GM12878 (cell line): ENCODE measurements at regions not wholly inside any gene's neighbourhood (a gene's known extent, or its start where the extent isn't known, plus 50 kb on each side); places are given as distances from the start of the nearest gene placed in this dataset.

Source experiments
- ATAC-seq: fragments of 200-7000 bp; cut with Tn5 transposase; 3 replicates; pipeline ENCODE4 v1.9.1; 2020; ENCODE audit warnings: mild to moderate bottlenecking, moderate library complexity
- BruUV-seq: library from RNA; stranded (reverse); fragments of 400-500 nt; replicated peaks from 2 replicates; lab custom pipeline; 2021; lab: Mats Ljungman, UMichigan
- CTCF ChIA-PET: fragments of 300-600 bp; sonication (Branson Sonifier 250); formaldehyde crosslinking; extraction: SDS; loops from one replicate; lab custom pipeline; 2021; ENCODE audit warnings: inconsistent platforms; lab: Yijun Ruan, JAX
- POLR2A ChIA-PET: fragments of 350-600 bp; formaldehyde crosslinking; extraction: SDS; loops from one replicate; lab custom pipeline; 2021; ENCODE audit warnings: inconsistent platforms; lab: Charles Lee
- RAD21 ChIA-PET: fragments of 300-600 bp; sonication (Branson Sonifier 250); formaldehyde crosslinking; loops from one replicate; lab custom pipeline; 2023; ENCODE audit warnings: antibody characterized with exemption; ENCODE audit not compliant: unreplicated experiment; lab: Charles Lee
- SMC1A ChIA-PET: fragments of 300-600 bp; sonication (Branson Sonifier 250); formaldehyde crosslinking; loops from one replicate; lab custom pipeline; 2023; ENCODE audit not compliant: unreplicated experiment, uncharacterized antibody; lab: Charles Lee
- DNase-seq: peaks from one replicate; pipeline ENCODE4 v3.0.0-alpha.2; 2011; ENCODE audit warnings: low read depth, low spot score
- FAIRE-seq: peaks from 3 replicates; lab custom pipeline; 2011; peaks lifted over from hg19 to GRCh38; lab: Jason Lieb, UNC
- H2AFZ ChIP-seq: 2 replicates; pipeline ENCODE4 v1.6.0; 2011; ENCODE audit warnings: low read depth, low read length, control low read depth; ENCODE audit not compliant: control insufficient read depth
- H3K27ac ChIP-seq: 2 replicates; pipeline ENCODE4 v1.5.1; 2011; ENCODE audit warnings: control low read depth; ENCODE audit not compliant: control insufficient read depth, insufficient read depth
- H3K27me3 ChIP-seq, 2 experiments: replicated peaks in 1 of 2; 2 replicates each; pipeline versions ENCODE4 v1.6.0 to v1.6.1; 2011; ENCODE audit warnings: low read length in 1 of 2; ENCODE audit not compliant: control insufficient read depth in 2 of 2, insufficient read depth in 2 of 2
- H3K36me3 ChIP-seq, 2 experiments: 2 replicates each; pipeline ENCODE4 v1.5.1; 2011; ENCODE audit warnings: low read length in 1 of 2; ENCODE audit not compliant: control insufficient read depth in 2 of 2, insufficient read depth in 2 of 2
- H3K4me1 ChIP-seq: 2 replicates; pipeline ENCODE4 v1.6.1; 2011; ENCODE audit warnings: mild to moderate bottlenecking, low read length, moderate library complexity, mixed read lengths; ENCODE audit not compliant: control insufficient read depth, insufficient read depth
- H3K4me2 ChIP-seq: 2 replicates; pipeline ENCODE4 v1.6.0; 2011; ENCODE audit warnings: control low read depth; ENCODE audit not compliant: control insufficient read depth, insufficient read depth
- H3K4me3 ChIP-seq: fragments of 200-600 bp; sonication (generic); 2 replicates; pipeline ENCODE4 v1.5.1; 2016
- H3K79me2 ChIP-seq: 2 replicates; pipeline ENCODE4 v1.6.0; 2011; ENCODE audit warnings: low read length; ENCODE audit not compliant: control insufficient read depth, insufficient read depth
- H3K9ac ChIP-seq: 2 replicates; pipeline ENCODE4 v1.8.0; 2011; ENCODE audit warnings: low read length, control low read depth, mixed read lengths; ENCODE audit not compliant: control insufficient read depth, insufficient read depth
- H3K9me3 ChIP-seq: replicated peaks from 3 replicates; pipeline ENCODE4 v1.5.1; 2011; ENCODE audit warnings: mild to moderate bottlenecking, low read length; ENCODE audit not compliant: control insufficient read depth, insufficient read depth
- H4K20me1 ChIP-seq: 2 replicates; pipeline ENCODE4 v1.6.0; 2011; ENCODE audit not compliant: control insufficient read depth, insufficient read depth
- CUX1 ChIP-seq: IDR thresholded peaks from 2 replicates; pipeline ENCODE4 v1.6.1; 2012; ENCODE audit warnings: improper control_type of control experiment, low read depth, low read length; ENCODE audit not compliant: insufficient replicate concordance
- SMC3 ChIP-seq: IDR thresholded peaks from 2 replicates; pipeline ENCODE4 v1.6.1; 2011; ENCODE audit warnings: low read length, improper control_type of control experiment, borderline replicate concordance
- USF2 ChIP-seq: IDR thresholded peaks from 2 replicates; pipeline ENCODE4 v1.6.1; 2011; ENCODE audit warnings: low read depth, low read length, improper control_type of control experiment, borderline replicate concordance
- YY1 ChIP-seq: IDR thresholded peaks from 2 replicates; pipeline ENCODE4 v1.6.1; 2011; ENCODE audit warnings: low read depth, mild to moderate bottlenecking, low read length
- ZBTB40 ChIP-seq: fragments of 450-650 bp; IDR thresholded peaks from 2 replicates; pipeline ENCODE4 v1.6.1; 2016; ENCODE audit warnings: mild to moderate bottlenecking, moderate library complexity, borderline replicate concordance
- ZNF687 ChIP-seq: fragments of 450-650 bp; IDR thresholded peaks from 2 replicates; pipeline ENCODE4 v1.6.1; 2017; ENCODE audit warnings: mild to moderate bottlenecking, moderate library complexity
- WGBS: methylation state at CpG from one replicate; pipeline ENCODE4 v1.1.6; 2016; ENCODE audit warnings: low lambda C conversion rate; ENCODE audit not compliant: insufficient replicate concordance, insufficient coverage; ENCODE audit errors: missing lambda C conversion rate; 5-methylcytosine and 5-hydroxymethylcytosine counted together
- in situ Hi-C: fragments of 300-500 bp; cut with MboI; formaldehyde crosslinking; loops from 9 replicates; pipeline ENCODE4 v1.14.3; 2018; ENCODE audit warnings: mixed read lengths
- intact Hi-C: fragments of 100-400 bp; cut with micrococcal nuclease; formaldehyde crosslinking; loops from one replicate; pipeline ENCODE4 v1.14.2; 2022; ENCODE audit not compliant: unreplicated experiment

- H3K27me3 ChIP-seq, result no peaks in the 10 kb centered on the region
- no peak for TF ChIP-seq SMC3
- TF ChIP-seq ZNF687, result no peak
- no peak for TF ChIP-seq YY1
- TF ChIP-seq ZBTB40, result no peak
- no peak for TF ChIP-seq CUX1
- TF ChIP-seq USF2, result no peak
- TF ChIP-seq, all 136 proteins: peak for 0
- DNase-seq, result no peak
- WGBS, result 40% methylated on average over 3 of the region's 3 CpGs
- H3K4me2 ChIP-seq, result no peak overlapping the region
- H3K27ac ChIP-seq, result no peak overlapping the region
- FAIRE-seq, result no peak
- ChIA-PET RAD21 (no interaction called here), POLR2A (no interaction called here), SMC1A (interaction anchor here (0.6 to 0.8 kb wide), 2 partner anchors 17 to 223 kb away, joined by 3 read pairs; no protein-coding TSS in a partner anchor), CTCF (interaction anchor here (0.8 to 1.4 kb wide), 2 partner anchors 8 to 9 kb away, joined by 3 read pairs; no protein-coding TSS in a partner anchor)
- H2AFZ ChIP-seq, result no peak overlapping the region
- no peaks in the 10 kb centered on the region for H3K36me3 ChIP-seq
- in situ Hi-C loops, result no loop called here
- no peak for ATAC-seq
- H3K4me3 ChIP-seq, result no peak overlapping the region
- H3K4me1 ChIP-seq, result no peaks in the 10 kb centered on the region
- H4K20me1 ChIP-seq, result no peaks in the 10 kb centered on the region
- BruUV-seq, result no TSS peak
- no peaks in the 10 kb centered on the region for H3K9me3 ChIP-seq
- H3K79me2 ChIP-seq, result no peaks in the 10 kb centered on the region
- H3K9ac ChIP-seq, result no peak overlapping the region
- intact Hi-C loops, result no loop called here
These were observed 110.2 kb downstream of the IFI44 start for GRCh38 chr1:78759881-78760280.
